ENCODE measurements at regions not wholly inside any gene's neighbourhood (a gene's known extent, or its start where the extent isn't known, plus 50 kb on each side); places are given as distances from the start of the nearest gene placed in this dataset.

DNA sequence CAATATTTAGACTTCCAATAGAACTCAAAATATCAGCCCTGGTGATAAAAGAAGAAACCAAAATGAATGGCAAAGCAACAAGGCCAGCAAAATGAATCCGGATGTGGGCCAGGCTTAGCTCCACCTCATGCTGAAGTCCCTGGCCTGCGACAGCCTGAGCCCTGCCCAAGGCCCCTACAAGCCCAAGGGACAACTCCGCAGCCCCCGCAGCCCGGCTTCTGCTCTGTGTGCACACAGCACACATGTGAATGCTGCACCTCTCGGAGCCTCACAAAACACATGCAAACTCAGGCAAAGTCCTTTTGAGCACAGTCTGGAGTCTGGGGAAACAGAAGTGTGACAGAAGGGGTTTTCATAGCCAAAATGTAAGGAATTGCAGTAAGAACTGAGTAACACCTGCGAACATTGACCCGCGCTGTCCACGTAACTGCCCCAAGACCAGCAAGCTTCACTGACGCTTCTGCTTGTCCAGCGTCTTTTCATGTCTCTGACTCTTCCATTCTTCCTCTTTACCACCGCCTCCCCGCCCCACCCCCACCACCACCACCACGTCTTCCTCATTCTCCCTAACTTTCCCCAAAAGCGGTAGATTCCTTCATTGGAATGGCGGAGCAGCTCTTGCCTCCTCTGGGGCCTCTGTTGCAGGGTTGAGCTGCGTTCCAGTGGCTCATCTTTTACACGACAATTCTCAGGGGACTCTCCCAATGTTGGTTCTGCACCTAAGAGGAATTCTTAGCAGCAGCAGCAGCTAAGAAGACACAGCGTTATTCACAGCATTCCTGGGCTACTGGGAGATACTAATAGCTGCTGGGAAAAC, 136.4 kb upstream of the COPS8 start:
- Histone ChIP-seq H3K79me2 (ENCODE audit: control insufficient read depth, insufficient read depth, low read length) (no peaks in the 10 kb centered on the region), H3K27me3 (ENCODE audit: control insufficient read depth in 2 of 2, insufficient read depth in 2 of 2, low read length in 2 of 2) (no peaks in the 10 kb centered on the region), H4K20me1 (replicated peaks; ENCODE audit: control insufficient read depth, insufficient read depth, low read length) (no peaks in the 10 kb centered on the region), H3K9me1 (ENCODE audit: control insufficient read depth, insufficient read depth, low read length) (no peaks in the 10 kb centered on the region), H3K9me3 (replicated peaks; ENCODE audit: control insufficient read depth, insufficient read depth, low read depth, low read length) (no peaks in the 10 kb centered on the region), H3K9ac (ENCODE audit: insufficient read depth in 1 of 2, low read depth in 2 of 2, low read length in 2 of 2) (no peak overlapping the region), H3K4me2 (ENCODE audit: insufficient read depth, low read length) (no peak overlapping the region), H3K36me3 (ENCODE audit: control insufficient read depth, insufficient read depth, low read length) (no peaks in the 10 kb centered on the region), H3K27ac (ENCODE audit: extremely low read depth, low read depth, low read length) (no peak overlapping the region), H3K4me1 (replicated peaks in 1 of 2; ENCODE audit: control insufficient read depth in 2 of 2, insufficient read depth in 2 of 2, low read length in 2 of 2) (no peaks in the 10 kb centered on the region), H3K4me3 (no peak overlapping the region), H2AFZ (ENCODE audit: low read depth, low read length) (no peak overlapping the region)
- POLR2A ChIA-PET, result interaction anchor here (0.5 kb wide), 1 partner anchor 8 kb away, joined by 3 read pairs; no protein-coding TSS in a partner anchor
- DNase-seq (ENCODE audit: extremely low read depth in 1 of 4, low spot score in 3 of 4), result no peak
- no TSS peak for BruUV-seq (replicated peaks)
- WGBS (ENCODE audit: insufficient coverage, low coverage, missing lambda C conversion rate), result 0% methylated on average over 10 of the region's 20 CpGs
- intact Hi-C loops (cut with micrococcal nuclease) (no loop called here), in situ Hi-C loops (cut with MboI) (no loop called here)
- no peak for FAIRE-seq
- CTCF ChIA-PET (ENCODE audit: low intra/inter-chr PET ratio), result no interaction called here
- ATAC-seq, result no peak
- TF ChIP-seq POLR2AphosphoS2 (IDR thresholded peaks at IDR 0.05; ENCODE audit: low read length) (no peak), ZNF717 (CRISPR knock-in tag; IDR thresholded peaks at IDR 0.05) (no peak), RBM14 (IDR thresholded peaks at IDR 0.05; ENCODE audit: borderline replicate concordance, insufficient read depth, low read depth, low read length) (no peak), EZH2 (IDR thresholded peaks at IDR 0.05; ENCODE audit: borderline replicate concordance, low read depth, low read length) (no peak), ZBTB1 (CRISPR knock-in tag; IDR thresholded peaks at IDR 0.05; ENCODE audit: borderline replicate concordance, low read depth) (no peak), TOE1 (IDR thresholded peaks at IDR 0.05; ENCODE audit: borderline replicate concordance) (no peak), TOE1 (CRISPR knock-in tag; IDR thresholded peaks at IDR 0.05; ENCODE audit: borderline replicate concordance, low read depth) (no peak), ZNF77 (CRISPR knock-in tag; IDR thresholded peaks at IDR 0.05) (no peak), ZNF133 (CRISPR knock-in tag; IDR thresholded peaks at IDR 0.05) (no peak), CREBBP (IDR thresholded peaks at IDR 0.05; ENCODE audit: low read depth, low read length) (no peak), CHD2 (IDR thresholded peaks at IDR 0.05; ENCODE audit: low read depth, low read length) (no peak), HOXB6 (CRISPR knock-in tag; IDR thresholded peaks at IDR 0.05; ENCODE audit: borderline replicate concordance) (no peak), ZBTB7A (IDR thresholded peaks at IDR 0.05; ENCODE audit: borderline replicate concordance, control insufficient read depth, low read depth, low read length) (no peak), DMBX1 (CRISPR knock-in tag; IDR thresholded peaks at IDR 0.05; ENCODE audit: borderline replicate concordance) (no peak), PCBP2 (IDR thresholded peaks at IDR 0.05; ENCODE audit: low read depth, low read length, poor library complexity, severe bottlenecking) (no peak), MECOM (CRISPR knock-in tag; IDR thresholded peaks at IDR 0.05) (no peak)
- TF ChIP-seq, protein P1, sequence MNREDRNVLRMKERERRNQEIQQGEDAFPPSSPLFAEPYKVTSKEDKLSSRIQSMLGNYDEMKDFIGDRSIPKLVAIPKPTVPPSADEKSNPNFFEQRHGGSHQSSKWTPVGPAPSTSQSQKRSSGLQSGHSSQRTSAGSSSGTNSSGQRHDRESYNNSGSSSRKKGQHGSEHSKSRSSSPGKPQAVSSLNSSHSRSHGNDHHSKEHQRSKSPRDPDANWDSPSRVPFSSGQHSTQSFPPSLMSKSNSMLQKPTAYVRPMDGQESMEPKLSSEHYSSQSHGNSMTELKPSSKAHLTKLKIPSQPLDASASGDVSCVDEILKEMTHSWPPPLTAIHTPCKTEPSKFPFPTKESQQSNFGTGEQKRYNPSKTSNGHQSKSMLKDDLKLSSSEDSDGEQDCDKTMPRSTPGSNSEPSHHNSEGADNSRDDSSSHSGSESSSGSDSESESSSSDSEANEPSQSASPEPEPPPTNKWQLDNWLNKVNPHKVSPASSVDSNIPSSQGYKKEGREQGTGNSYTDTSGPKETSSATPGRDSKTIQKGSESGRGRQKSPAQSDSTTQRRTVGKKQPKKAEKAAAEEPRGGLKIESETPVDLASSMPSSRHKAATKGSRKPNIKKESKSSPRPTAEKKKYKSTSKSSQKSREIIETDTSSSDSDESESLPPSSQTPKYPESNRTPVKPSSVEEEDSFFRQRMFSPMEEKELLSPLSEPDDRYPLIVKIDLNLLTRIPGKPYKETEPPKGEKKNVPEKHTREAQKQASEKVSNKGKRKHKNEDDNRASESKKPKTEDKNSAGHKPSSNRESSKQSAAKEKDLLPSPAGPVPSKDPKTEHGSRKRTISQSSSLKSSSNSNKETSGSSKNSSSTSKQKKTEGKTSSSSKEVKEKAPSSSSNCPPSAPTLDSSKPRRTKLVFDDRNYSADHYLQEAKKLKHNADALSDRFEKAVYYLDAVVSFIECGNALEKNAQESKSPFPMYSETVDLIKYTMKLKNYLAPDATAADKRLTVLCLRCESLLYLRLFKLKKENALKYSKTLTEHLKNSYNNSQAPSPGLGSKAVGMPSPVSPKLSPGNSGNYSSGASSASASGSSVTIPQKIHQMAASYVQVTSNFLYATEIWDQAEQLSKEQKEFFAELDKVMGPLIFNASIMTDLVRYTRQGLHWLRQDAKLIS (CRISPR knock-in tag; IDR thresholded peaks at IDR 0.05), result no peak
- TF ChIP-seq, protein P2, sequence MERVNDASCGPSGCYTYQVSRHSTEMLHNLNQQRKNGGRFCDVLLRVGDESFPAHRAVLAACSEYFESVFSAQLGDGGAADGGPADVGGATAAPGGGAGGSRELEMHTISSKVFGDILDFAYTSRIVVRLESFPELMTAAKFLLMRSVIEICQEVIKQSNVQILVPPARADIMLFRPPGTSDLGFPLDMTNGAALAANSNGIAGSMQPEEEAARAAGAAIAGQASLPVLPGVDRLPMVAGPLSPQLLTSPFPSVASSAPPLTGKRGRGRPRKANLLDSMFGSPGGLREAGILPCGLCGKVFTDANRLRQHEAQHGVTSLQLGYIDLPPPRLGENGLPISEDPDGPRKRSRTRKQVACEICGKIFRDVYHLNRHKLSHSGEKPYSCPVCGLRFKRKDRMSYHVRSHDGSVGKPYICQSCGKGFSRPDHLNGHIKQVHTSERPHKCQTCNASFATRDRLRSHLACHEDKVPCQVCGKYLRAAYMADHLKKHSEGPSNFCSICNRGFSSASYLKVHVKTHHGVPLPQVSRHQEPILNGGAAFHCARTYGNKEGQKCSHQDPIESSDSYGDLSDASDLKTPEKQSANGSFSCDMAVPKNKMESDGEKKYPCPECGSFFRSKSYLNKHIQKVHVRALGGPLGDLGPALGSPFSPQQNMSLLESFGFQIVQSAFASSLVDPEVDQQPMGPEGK (CRISPR knock-in tag; IDR thresholded peaks at IDR 0.05; ENCODE audit: borderline replicate concordance), result no peak

Data from K562 (cell line).